ENCODE measurements at regions not wholly inside any gene's neighbourhood (a gene's known extent, or its start where the extent isn't known, plus 50 kb on each side); places are given as distances from the start of the nearest gene placed in this dataset.
"Not testable (repeated sequence)": the region's sequence is repeated elsewhere in the genome, so short reads cannot be mapped to it uniquely, and the experiment has no call there.

- not testable (repeated sequence) for TF ChIP-seq CTCF (IDR thresholded peaks at IDR 0.05; ENCODE audit: low read depth, low read length); POLR2A (IDR thresholded peaks at IDR 0.05; ENCODE audit: extremely low read depth, insufficient read length); MAX (IDR thresholded peaks at IDR 0.05; ENCODE audit: low read depth, low read length); MYC (IDR thresholded peaks at IDR 0.05; ENCODE audit: low read depth, low read length)
Observed at GRCh38 chr15:20363591-20363990, 178.0 kb downstream of the GOLGA6L6 start.

Data from NB4 (cell line).